ENCODE measurements at regions not wholly inside any gene's neighbourhood (a gene's known extent, or its start where the extent isn't known, plus 50 kb on each side); places are given as distances from the start of the nearest gene placed in this dataset.
"Not testable (repeated sequence)": the region's sequence is repeated elsewhere in the genome, so short reads cannot be mapped to it uniquely, and the experiment has no call there.

DNA sequence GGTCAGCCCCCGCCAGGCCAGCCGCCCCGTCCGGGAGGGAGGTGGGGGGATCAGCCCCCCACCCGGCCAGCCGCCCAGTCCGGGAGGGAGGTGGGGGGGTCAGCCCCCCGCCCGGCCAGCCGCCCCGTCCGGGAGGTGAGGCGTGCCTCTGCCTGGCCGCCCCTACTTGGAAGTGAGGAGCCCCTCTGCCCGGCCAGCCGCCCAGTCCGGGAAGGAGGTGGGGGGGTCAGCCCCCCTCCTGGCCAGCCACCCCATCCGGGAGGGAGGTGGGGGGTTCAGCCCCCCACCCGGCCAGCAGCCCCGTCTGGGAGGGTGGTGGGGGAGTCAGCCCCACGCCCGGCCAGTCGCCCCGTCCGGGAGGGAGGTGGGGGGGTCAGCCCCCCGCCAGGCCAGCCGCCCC, 517.0 kb downstream of the EBF1 start:
- TF ChIP-seq, protein P1, sequence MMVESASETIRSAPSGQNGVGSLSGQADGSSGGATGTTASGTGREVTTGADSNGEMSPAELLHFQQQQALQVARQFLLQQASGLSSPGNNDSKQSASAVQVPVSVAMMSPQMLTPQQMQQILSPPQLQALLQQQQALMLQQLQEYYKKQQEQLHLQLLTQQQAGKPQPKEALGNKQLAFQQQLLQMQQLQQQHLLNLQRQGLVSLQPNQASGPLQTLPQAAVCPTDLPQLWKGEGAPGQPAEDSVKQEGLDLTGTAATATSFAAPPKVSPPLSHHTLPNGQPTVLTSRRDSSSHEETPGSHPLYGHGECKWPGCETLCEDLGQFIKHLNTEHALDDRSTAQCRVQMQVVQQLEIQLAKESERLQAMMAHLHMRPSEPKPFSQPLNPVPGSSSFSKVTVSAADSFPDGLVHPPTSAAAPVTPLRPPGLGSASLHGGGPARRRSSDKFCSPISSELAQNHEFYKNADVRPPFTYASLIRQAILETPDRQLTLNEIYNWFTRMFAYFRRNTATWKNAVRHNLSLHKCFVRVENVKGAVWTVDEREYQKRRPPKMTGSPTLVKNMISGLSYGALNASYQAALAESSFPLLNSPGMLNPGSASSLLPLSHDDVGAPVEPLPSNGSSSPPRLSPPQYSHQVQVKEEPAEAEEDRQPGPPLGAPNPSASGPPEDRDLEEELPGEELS (CRISPR knock-in tag; IDR thresholded peaks at IDR 0.05) = not testable (repeated sequence)
- TF ChIP-seq, protein P2, sequence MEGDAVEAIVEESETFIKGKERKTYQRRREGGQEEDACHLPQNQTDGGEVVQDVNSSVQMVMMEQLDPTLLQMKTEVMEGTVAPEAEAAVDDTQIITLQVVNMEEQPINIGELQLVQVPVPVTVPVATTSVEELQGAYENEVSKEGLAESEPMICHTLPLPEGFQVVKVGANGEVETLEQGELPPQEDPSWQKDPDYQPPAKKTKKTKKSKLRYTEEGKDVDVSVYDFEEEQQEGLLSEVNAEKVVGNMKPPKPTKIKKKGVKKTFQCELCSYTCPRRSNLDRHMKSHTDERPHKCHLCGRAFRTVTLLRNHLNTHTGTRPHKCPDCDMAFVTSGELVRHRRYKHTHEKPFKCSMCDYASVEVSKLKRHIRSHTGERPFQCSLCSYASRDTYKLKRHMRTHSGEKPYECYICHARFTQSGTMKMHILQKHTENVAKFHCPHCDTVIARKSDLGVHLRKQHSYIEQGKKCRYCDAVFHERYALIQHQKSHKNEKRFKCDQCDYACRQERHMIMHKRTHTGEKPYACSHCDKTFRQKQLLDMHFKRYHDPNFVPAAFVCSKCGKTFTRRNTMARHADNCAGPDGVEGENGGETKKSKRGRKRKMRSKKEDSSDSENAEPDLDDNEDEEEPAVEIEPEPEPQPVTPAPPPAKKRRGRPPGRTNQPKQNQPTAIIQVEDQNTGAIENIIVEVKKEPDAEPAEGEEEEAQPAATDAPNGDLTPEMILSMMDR (IDR thresholded peaks at IDR 0.05) = not testable (repeated sequence)
- not testable (repeated sequence) for TF ChIP-seq CREM (CRISPR knock-in tag; IDR thresholded peaks at IDR 0.05); FOXJ3 (CRISPR knock-in tag; IDR thresholded peaks at IDR 0.05; ENCODE audit: borderline replicate concordance); EMX1 (CRISPR knock-in tag; IDR thresholded peaks at IDR 0.05); NR3C1 (CRISPR knock-in tag; conservative IDR thresholded peaks at IDR 0.05; ENCODE audit: low read depth); TCF7 (CRISPR knock-in tag; IDR thresholded peaks at IDR 0.05; ENCODE audit: low read depth)
- TF ChIP-seq, protein P3, sequence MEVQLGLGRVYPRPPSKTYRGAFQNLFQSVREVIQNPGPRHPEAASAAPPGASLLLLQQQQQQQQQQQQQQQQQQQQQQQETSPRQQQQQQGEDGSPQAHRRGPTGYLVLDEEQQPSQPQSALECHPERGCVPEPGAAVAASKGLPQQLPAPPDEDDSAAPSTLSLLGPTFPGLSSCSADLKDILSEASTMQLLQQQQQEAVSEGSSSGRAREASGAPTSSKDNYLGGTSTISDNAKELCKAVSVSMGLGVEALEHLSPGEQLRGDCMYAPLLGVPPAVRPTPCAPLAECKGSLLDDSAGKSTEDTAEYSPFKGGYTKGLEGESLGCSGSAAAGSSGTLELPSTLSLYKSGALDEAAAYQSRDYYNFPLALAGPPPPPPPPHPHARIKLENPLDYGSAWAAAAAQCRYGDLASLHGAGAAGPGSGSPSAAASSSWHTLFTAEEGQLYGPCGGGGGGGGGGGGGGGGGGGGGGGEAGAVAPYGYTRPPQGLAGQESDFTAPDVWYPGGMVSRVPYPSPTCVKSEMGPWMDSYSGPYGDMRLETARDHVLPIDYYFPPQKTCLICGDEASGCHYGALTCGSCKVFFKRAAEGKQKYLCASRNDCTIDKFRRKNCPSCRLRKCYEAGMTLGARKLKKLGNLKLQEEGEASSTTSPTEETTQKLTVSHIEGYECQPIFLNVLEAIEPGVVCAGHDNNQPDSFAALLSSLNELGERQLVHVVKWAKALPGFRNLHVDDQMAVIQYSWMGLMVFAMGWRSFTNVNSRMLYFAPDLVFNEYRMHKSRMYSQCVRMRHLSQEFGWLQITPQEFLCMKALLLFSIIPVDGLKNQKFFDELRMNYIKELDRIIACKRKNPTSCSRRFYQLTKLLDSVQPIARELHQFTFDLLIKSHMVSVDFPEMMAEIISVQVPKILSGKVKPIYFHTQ (CRISPR knock-in tag; IDR thresholded peaks at IDR 0.05) = not testable (repeated sequence)

Measured in WTC11 (cell line).